Omental fat pad (tissue), 3 donors: ENCODE measurements at regions not wholly inside any gene's neighbourhood (a gene's known extent, or its start where the extent isn't known, plus 50 kb on each side); places are given as distances from the start of the nearest gene placed in this dataset.
A peak's percentile ranks its signal among the peaks of the same experiment; 100 is the strongest.

Source experiments
- ATAC-seq: fragments of 150-250 bp; one replicate; pipeline ENCODE4 v1.9.1; 2016; ENCODE audit warnings: mild to moderate bottlenecking, moderate library complexity; ENCODE audit not compliant: low FRiP score
- DNase-seq: peaks from one replicate; pipeline ENCODE4 v3.0.0-alpha.2; 2019; ENCODE audit warnings: low spot score
- TF ChIP-seq, protein P1 (sequence below), 3 donors: fragments of 450-650 bp; IDR thresholded peaks; one replicate each; pipeline ENCODE4 v1.5.1; 2016 to 2017; ENCODE audit warnings: antibody characterized with exemption in 3 of 3, mild to moderate bottlenecking in 3 of 3, moderate library complexity in 2 of 3

DNA sequence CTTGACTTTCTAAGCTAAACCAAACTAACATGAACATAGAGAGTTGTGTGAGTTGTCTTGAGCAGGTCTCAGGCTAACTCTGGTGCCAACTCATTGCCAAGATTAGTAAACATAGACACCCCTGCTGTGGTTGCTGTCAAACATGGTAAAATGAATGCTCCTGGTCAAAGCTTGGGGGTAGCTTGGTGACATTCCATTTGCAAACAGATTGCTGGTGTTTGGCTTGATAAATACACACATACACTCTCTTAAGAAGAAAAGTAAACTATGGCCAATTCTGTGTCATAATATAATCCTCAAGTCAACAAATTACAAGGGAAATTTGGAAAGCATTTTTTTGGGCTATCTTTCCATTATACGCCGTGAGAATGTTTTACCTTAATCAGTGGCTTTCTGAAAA lies 386.4 kb upstream of the PDE3A start:
- DNase-seq (no peak), ATAC-seq (no peak)
- TF ChIP-seq, protein P1, sequence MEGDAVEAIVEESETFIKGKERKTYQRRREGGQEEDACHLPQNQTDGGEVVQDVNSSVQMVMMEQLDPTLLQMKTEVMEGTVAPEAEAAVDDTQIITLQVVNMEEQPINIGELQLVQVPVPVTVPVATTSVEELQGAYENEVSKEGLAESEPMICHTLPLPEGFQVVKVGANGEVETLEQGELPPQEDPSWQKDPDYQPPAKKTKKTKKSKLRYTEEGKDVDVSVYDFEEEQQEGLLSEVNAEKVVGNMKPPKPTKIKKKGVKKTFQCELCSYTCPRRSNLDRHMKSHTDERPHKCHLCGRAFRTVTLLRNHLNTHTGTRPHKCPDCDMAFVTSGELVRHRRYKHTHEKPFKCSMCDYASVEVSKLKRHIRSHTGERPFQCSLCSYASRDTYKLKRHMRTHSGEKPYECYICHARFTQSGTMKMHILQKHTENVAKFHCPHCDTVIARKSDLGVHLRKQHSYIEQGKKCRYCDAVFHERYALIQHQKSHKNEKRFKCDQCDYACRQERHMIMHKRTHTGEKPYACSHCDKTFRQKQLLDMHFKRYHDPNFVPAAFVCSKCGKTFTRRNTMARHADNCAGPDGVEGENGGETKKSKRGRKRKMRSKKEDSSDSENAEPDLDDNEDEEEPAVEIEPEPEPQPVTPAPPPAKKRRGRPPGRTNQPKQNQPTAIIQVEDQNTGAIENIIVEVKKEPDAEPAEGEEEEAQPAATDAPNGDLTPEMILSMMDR (IDR thresholded peaks at IDR 0.05) = no peak

DNA sequence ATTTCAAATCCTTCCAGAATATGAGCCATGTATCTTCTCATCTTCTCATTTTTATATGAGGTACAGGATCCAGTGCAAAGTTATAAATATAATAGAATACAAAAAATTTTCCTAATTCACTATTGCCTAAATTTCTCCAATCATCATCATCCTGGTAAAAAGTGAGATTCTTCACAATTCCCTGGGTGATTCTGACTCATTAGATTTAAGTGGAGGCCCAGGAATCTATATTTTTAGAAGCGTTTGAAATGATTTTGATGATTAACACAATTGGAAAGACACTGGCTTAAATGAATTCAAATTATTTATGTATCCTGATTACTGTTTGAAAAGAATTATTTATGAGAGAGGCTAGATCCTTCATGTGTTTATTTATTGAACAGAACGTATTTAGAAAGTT lies 380.3 kb upstream of the PDE3A start:
- TF ChIP-seq, protein P1 (IDR thresholded peaks at IDR 0.05) = no peak
- DNase-seq (no peak), ATAC-seq (no peak)

DNA sequence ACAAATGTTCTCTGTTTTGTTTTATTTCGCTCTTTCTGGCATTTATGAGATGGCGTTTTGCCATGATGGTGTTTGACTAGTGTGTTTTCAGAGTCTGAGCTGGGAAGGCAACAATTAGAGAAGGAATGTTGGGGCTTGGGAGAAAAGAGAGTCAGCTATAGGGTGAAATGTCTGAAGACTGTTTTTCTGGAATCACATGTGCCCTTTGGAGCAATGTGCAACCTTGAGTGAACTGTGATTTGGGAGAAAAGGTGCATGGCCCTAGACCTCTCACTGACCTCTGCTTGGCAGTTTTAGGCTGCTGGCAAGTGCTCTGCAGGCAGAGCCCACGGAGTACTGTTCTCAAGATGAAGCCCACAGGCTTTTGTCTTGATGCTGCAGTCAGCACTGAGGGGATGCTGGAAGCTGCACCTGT lies 379.9 kb upstream of the PDE3A start:
- ATAC-seq = peak; percentile 26
- no peak for DNase-seq
- TF ChIP-seq, protein P1 (IDR thresholded peaks at IDR 0.05) = no peak

DNA sequence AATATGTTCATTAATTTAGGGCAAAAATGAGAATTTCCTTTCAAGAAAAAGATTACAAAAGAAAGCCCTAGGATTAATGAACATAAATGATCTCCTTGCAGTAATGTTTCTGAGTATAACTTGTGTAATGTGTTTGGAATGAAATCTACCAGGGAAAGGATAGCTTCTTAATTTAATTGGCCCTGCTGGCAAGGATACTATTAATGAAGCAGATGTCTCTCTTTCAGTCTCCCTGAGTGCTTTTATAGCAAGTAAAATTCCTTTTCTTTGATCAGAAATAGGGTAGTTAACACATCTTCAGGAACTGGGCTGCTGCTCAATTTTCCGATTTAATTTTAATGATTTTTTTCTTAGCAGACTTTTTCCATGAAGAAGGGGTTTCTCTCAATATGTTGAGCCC lies 379.4 kb upstream of the PDE3A start:
- TF ChIP-seq, protein P1 (IDR thresholded peaks at IDR 0.05) = no peak
- no peak for DNase-seq
- peak; percentile 32 for ATAC-seq

DNA sequence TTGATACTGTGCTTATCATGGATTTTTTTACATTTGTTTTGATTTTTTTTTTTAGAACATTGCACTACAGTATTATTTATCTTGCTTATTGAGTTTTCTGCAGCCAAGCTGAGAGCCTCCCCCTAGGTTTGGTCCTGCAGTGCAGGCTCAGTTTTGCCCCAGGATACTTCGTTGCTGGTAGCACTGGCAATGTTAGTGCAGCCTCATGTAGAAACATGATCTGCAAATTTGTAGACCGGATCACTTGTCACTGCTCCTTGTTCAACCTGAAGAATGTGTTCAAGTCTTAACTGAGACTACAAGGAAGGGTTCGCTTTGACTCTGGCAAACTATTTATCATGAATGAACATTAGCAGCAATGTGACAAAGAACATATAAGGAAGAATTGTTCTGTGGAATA lies 377.2 kb upstream of the PDE3A start:
- ATAC-seq (no peak), DNase-seq (no peak)
- TF ChIP-seq, protein P1 (IDR thresholded peaks at IDR 0.05) = no peak

DNA sequence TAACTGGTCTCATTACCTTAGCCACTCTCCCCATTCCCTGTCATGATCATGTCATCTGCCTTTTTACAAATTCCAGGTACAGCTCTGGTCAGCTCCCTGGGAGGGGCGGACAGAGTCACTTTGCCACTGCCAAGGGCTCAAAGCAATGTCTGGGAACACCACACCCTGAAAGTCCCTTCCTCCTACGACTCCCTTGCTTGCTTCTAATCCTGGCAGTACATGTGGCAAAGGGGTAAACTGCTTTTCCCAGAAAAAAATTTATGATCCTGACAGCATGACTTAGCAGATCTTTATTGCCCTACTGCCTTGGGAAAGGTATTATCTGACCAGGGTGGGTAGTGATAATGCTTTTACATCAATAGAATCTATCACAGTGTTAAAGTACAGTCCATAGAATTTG lies 376.0 kb upstream of the PDE3A start:
- TF ChIP-seq, protein P1 (IDR thresholded peaks at IDR 0.05) = no peak
- DNase-seq (no peak), ATAC-seq (no peak)

DNA sequence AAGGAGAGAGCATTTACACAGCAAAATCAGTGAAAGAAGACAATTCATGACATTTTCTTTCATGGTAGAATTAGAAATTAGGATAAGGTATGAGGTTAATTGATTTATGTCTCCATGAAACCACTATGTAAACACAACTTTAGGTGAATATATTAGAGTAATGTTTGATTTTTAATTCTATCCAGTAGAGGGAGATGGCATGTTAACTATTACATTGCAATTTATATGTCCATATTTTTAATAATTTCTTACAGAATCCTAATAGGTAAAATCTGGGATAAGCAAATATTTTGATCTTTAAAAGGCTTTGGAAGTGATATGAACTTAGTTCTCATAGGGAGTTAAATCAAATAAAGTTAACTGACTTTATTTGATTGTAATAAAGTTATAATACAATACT lies 373.4 kb upstream of the PDE3A start:
- no peak for ATAC-seq
- TF ChIP-seq, protein P1 (IDR thresholded peaks at IDR 0.05) = no peak

More for the DNA sequence above, 373.4 kb upstream of the PDE3A start:
- DNase-seq = no peak
